Pons (tissue), 1 donor: ENCODE measurements at regions not wholly inside any gene's neighbourhood (a gene's known extent, or its start where the extent isn't known, plus 50 kb on each side); places are given as distances from the start of the nearest gene placed in this dataset.
"Not testable (repeated sequence)": the region's sequence is repeated elsewhere in the genome, so short reads cannot be mapped to it uniquely, and the experiment has no call there.

ENCODE experiments used
- DNase-seq: peaks from one replicate; pipeline ENCODE4 v3.0.0-alpha.2; 2016; ENCODE audit warnings: low spot score

DNA sequence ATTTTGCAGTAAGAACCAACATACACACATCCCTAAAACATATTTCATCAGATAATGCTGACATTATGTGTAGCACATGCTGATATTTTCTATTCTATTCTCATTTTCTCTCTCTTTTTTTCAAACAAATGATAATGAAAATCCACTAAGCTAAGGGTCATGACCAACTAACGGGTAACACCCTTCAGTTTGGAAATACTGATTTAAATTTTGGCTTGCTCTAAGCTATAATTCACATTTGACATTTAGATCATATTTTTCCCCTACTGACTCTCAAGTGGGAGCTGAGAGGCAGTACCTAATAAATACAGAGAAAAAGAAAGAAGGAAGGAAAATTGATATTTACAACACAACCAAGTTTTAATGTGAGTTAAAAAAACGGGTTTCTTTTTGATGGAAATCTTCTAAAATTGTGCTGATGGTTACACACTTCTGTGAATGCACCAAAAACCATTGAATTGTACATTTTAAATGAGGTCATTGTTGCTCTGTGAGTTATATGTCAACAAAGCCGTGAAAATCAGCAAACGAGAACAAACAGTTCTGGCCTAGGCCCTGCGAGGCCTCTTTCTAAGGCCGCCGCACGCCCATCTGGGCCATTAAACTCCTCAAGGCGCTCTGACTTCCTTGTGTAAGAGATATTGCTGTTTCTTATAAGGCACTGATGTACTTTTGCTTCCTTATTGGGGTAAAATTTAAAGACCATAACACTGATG lies 124.2 kb downstream of the GALR1 start:
- DNase-seq = no peak

GRCh38 chr18:77374446-77374805 lies 124.8 kb downstream of the GALR1 start:
- DNase-seq = no peak

- DNase-seq = no peak
Measured at GRCh38 chr18:77376043-77376732, 126.5 kb downstream of the GALR1 start.

GRCh38 chr18:77376733-77377094 lies 127.1 kb downstream of the GALR1 start:
- DNase-seq = no peak

GRCh38 chr18:77377813-77378212 lies 128.2 kb downstream of the GALR1 start:
- DNase-seq = no peak

DNA sequence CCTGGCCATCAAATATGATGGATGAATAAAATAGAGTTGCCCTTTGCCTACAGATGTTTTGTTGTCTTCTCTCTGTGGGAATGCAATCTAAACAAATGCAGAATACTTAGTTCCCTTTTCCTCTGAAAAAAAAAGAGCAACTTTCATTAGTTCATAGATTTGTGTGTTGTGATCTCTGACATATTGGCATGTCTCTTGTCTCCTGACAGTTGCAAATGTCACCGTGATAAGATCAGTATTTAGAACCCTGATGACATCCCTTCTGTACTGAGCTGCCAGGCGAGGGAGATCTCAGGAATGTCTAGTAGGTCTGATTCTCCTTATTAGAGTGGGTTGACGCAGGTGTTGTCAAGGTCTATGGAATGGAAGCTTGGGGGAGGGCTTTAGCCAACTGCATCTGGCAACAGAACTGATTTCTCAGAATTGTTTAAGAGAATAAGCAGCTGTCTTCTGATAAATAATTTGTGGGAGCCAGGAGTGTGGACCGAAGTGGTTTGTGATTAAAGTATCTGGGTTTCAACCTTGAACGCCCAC lies 130.4 kb downstream of the GALR1 start:
- DNase-seq = no peak

- DNase-seq = no peak
Measured at GRCh38 chr18:77380695-77381094, 131.0 kb downstream of the GALR1 start.

DNA sequence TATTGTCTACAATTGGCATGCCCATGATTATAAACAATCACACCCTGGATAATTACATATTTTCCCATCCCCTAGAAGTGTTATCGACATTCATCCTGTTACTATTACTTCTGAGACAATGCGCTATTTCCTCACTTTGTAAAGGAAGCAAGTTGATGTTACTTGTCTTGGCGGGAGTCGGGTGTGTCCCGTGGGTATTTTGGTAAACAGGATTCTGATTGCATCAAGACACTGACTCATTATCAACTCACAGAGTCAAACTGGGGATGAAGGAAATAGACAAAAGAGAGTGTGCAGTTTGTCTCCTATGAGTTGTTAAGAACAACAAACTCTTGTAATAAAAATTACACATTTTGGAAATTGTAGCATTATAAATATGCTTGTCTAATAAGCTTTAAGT lies 142.7 kb downstream of the GALR1 start:
- no peak for DNase-seq

DNA sequence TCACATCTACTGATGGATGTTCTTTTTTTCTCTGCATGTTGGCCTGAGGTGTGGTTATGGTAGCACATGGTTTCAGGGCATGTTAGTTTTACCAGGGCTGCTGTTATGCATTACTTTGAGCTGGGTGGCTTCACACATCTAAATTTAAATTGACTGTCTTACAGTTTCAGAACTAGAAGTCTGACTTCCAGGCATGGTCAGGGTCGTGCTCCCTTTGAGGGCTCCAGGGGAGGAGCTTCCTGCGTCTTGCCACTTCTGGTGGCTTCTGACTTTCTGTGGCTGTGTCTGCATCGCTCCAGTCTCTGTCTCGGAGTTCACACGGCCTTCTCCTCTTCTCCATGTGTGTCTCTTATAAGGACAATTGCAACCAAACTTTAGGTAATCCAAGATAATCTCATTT lies 143.9 kb downstream of the GALR1 start:
- no peak for DNase-seq

- no peak for DNase-seq
Measured at GRCh38 chr18:77395953-77396352, 146.3 kb downstream of the GALR1 start.

GRCh38 chr18:77397056-77397455 lies 147.4 kb downstream of the GALR1 start:
- DNase-seq = no peak

DNA sequence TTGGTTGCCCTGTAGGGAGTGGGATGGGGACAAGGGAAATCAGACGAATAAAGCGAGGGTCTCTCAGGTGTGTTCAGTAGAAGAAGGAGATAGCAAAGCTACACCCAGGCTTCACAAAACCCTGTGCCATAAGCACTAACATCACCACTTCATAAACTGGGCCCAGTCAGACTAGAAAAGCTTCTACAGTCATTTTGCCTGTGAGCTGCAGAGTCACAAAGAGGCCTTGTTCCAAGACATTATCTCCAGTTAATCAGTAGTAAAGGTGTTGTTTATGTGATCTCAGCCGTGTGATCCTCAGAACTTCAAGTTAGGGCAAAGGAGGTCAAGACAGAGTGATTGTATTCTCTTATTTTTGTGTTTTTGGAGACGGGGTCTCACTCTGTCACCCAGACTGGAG lies 148.0 kb downstream of the GALR1 start:
- no peak for DNase-seq

DNA sequence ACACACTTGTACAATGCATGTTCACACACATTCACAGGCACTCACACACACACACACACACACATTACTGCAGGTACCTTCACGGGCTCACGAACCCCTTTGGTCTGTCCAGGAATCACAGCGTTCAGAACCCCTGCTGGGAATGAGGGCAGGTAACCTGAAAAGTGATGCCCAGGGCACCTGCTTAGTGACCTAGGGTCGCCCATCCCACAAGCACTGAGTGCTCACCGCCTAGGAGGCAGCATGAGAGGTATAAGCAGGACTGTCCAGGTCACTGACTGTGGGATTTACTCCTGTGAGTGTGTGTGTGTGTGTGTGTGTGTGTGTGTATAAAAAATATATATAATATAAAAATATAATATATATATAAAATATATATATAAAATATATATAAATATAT lies 150.9 kb downstream of the GALR1 start:
- no peak for DNase-seq

GRCh38 chr18:77401173-77401572 lies 151.5 kb downstream of the GALR1 start:
- no peak for DNase-seq

DNA sequence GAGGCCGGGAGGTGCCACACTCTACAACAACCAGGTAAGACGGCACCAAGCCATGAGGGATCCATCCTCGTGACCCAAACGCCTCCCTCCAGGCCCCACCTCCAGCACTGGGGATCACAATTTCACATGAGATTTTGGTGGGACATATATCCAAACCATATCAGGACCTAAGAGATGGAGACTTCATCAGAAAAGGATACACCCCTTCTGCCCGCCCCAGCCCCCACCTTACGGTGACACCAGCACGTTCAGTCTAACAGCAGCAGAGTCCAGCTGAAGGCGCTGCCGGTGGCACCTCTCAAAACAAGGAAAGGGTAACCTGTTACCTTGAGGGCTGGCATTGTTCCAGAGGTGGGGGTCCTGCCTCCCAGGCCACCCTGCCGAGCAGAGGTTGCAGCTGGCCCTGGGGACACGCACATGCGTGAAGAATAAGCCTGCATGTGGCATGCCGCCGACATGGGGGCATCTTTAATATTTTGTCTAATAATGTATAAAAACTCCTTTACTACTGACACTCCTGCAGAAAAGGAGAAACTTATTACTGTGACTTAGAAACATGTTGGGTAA lies 154.4 kb downstream of the GALR1 start:
- no peak for DNase-seq

DNA sequence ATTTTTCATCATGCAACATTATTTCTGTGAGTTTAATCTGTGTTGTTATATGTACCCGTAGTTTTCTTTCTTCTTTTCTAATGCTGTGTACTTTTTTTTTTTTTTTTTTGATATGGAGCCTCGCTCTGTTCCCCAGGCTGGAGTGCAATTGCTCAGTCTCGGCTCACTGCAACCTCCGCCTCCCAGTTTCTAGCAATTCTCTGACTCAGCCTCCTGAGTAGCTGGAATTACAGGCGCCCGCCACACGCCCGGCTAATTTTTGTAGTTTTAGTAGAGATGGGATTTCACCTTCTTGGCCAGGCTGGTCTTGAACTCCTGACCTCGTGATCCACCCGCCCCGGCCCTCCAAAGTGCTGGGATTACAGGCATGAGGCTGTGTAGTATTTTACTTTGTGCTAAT lies 155.4 kb downstream of the GALR1 start:
- no peak for DNase-seq

- no peak for DNase-seq
Measured at GRCh38 chr18:77407733-77408132, 158.1 kb downstream of the GALR1 start.

DNA sequence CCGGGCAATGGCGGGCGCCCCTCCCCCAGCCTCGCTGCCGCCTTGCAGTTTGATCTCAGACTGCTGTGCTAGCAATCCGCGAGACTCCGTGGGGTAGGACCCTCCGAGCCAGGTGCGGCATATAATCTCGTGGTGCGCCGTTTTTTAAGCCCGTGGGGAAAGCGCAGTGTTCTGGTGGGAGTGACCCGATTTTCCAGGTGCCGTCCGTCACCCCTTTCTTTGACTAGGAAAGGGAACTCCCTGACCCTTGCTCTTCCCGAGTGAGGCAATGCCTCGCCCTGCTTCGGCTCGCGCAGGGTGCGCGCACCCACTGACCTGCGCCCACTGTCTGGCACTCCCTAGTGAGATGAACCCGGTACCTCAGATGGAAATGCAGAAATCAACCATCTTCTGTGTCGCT lies 171.9 kb downstream of the GALR1 start:
- not testable (repeated sequence) for DNase-seq

- no peak for DNase-seq
Measured at GRCh38 chr18:77422974-77423867, 173.6 kb downstream of the GALR1 start.

DNA sequence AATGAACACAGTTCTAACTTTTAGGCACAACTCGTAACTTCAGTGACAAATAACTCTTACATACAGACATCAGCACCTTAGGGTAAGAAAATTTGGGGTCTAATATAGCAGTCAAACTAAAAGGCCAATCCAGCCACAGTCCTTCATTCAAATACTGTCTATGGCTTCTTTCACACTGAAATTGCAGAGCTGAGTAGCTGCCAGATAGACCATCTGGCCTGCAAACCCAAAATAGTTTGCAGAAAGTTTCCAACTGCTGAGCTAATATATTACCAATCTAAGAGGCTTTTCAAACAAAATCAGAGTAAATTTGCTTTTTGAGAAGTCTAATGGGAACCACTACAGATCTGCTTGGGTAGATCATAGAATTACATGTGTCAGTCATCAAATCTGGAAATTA lies 183.4 kb downstream of the GALR1 start:
- peak; percentile 15 for DNase-seq

DNA sequence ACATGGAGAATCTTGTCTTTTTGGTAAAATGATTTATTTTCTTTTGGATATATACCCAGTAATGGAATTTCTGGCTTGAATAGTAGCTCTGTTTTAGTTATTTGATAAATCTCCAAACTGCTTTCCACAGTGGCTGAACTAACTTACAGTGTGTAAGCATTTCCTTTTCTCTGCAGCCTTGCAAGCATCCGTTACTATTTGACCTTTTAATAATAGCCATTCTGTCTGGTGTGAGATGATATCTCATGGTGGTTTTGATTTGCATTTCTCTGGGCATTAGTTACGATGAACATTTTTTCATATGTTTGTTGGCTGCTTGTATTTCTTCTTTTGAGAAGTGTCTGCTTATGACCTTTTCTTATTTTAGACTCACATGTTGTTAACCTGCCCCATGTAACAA lies 190.2 kb downstream of the GALR1 start:
- no peak for DNase-seq

- no peak for DNase-seq
Measured at GRCh38 chr18:77442393-77442792, 192.7 kb downstream of the GALR1 start.
